ENCODE measurements at regions not wholly inside any gene's neighbourhood (a gene's known extent, or its start where the extent isn't known, plus 50 kb on each side); places are given as distances from the start of the nearest gene placed in this dataset.

DNA sequence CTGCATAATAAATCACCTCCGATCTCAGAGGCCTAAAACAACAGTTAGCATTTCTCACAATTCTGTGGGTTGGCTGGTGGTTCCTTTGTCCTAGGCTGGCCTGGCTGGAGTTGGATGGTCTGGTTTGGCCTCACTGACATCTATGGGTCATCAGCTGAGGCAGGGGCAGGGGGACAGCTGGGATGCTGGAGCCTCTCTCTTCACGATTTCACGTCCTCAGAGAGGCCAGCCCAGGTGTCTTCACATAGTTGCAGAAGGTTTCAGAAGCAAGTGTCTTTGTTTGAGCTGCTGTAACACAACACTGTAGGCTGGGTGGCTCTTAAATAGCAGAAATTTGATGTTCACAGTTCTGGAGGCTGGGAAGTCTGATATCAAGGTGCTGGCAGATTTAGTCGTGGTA, 155.5 kb upstream of the CACNA1E start:
- no peak for DNase-seq (ENCODE audit: low spot score)

DNA sequence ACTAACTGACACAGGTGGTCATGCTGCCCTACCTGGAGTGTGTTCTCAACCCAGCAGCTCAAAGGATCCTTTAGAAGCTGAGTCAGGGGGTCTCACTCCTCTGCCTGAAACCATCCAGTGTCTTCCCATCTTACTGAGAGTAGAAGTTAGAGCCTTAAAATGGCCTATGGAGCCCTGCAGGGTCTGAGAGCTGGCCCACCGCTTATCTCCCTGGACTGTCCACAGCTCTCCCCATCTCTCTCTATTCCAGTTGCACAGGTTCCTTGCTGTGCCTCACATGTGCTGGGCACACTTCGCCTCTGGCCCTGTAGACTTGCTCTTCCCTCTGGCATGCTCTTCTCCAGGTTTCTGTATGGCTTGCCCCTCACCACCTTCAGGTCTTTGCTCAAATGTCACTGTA, 148.6 kb upstream of the CACNA1E start:
- no peak for DNase-seq (ENCODE audit: low spot score)

DNA sequence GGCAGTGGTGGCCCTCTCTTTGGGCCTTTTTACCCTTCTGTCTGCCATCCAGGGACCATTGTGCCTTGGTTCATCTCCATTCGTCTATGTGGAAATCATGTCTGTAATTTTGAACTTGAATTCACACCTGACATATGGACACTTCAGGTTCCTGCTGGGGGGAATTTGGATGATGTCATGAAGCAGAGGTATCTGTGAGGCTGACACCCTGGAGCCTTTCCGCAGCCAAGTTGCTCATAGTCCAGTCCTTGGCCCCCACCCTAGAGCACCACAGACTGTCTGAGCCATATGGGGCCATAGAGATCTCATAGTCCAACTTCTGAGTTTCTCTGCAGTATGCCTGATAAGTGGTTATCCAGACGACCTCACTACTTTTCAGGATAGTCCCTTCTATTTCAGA, 147.7 kb upstream of the CACNA1E start:
- DNase-seq (ENCODE audit: low spot score), result no peak

DNA sequence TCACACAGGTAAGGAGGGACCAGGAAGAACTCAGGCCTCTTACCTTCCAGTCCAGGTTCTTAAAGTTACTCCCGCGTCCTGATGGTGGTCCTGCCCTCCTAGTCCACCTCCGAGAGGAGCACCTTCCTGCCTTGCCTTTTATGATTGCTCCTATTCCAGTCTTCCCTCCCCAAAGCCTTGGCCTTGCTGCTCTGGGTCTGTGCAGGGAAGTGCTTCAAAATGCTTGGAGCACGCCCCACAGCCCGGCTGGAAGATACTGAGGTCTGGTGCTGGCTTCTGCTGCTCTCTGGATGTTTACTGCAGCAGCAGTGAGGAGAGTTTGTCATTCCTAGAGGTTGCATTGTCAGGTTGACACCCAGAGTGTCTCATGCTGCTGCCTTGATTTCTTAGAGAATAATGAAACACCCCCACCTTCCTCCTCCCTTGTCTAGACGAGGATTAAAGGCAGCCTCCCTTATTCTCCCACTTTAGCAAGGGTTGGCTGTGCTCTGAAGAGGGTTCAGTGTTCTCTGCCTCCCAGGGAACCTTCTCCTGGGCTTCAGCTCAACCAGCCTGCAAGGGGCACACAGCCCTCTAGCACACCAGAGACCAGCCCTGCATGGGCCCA, 142.2 kb upstream of the CACNA1E start:
- DNase-seq (ENCODE audit: low spot score), result no peak

- DNase-seq (ENCODE audit: low spot score), result no peak
Observed at GRCh38 chr1:181344091-181344490, 139.2 kb upstream of the CACNA1E start.

- no peak for DNase-seq (ENCODE audit: low spot score)
Observed at GRCh38 chr1:181345146-181345545, 138.2 kb upstream of the CACNA1E start.

DNA sequence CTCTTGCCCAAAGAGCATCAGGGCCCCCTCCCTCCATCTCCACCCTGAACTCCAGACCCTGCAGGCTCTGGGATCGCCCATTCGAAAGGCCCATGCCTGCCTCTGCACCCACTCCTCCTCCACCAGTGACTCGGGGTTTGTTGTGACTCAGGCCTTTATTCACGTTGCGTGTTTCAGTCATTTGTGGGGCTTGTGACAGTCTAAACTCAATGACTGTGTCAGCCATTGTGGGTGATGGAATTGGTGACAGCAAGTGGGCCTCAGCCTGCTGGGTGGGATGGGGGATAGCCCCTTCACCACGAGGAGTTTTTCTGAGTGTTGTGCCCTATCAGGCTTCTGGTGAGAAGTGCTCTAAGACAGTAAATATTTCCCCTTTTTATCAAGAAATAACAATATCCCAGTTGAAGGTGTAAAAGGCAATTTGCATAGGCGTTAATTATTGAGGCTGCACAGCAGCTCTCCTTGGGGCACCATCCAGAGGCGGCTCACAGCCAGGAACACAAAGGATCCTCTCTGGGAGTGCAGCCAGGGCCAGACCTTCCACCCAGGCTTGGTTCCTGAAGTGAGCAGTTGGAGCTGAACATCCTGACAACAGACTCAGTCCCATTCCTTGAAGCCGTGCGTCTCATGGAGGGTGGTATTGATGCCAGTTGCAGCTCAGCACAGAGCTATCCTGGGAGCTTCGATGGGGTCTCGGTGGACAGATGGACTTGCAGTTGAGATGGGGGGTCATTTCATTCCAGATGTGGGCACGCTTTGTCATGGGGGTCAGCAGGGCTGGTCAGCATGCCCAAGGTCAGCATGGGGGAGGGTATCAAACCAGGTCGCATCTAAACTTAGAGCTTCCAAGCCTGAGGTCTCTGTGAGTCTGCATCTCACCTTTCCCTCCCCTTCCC, 135.6 kb upstream of the CACNA1E start:
- no peak for DNase-seq (ENCODE audit: low spot score)

DNA sequence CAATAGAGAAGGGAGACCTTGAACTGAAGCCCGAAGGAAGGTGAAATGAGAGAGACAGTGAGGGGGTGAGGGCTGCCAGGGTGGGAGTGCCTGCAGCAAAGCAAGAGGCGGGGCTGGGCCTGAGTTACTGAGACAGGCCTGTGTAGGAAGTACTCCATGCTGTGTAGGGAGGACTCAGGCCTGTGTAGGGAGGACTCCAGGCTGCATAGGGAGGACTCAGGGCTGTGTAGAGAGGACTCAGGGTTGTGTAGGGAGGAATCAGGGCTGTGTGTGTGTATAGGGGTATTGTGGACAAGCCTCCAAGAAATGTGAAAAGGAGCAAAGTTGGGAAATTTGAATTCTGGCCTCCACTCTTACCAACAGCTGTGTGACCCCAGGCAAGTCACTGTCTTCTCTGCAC, 133.8 kb upstream of the CACNA1E start:
- DNase-seq (ENCODE audit: low spot score), result no peak

- DNase-seq (ENCODE audit: low spot score), result no peak
Observed at GRCh38 chr1:181350131-181350530, 133.2 kb upstream of the CACNA1E start.

GRCh38 chr1:181351740-181352139, 131.6 kb upstream of the CACNA1E start:
- DNase-seq (ENCODE audit: low spot score), result no peak

DNA sequence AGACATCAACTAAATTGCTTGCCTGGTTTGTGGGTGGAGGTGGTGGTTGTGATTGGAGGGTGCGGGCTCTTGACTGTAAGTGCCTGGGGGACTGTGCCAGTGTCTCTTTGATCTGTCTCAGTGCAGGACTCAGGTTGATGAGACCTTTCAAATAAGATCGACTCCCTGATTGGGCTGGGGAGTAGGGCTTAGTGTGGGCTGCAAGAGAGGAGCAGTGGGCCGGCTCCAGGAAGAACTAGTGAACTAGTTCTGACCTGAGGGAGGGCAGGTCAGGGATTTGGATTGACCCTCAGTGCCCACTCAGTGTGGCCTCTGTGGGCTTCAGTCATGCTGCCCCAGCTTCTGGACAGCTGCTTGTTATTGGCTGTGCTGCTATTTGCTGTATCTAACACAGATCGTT, 130.6 kb upstream of the CACNA1E start:
- DNase-seq (ENCODE audit: low spot score), result no peak

DNA sequence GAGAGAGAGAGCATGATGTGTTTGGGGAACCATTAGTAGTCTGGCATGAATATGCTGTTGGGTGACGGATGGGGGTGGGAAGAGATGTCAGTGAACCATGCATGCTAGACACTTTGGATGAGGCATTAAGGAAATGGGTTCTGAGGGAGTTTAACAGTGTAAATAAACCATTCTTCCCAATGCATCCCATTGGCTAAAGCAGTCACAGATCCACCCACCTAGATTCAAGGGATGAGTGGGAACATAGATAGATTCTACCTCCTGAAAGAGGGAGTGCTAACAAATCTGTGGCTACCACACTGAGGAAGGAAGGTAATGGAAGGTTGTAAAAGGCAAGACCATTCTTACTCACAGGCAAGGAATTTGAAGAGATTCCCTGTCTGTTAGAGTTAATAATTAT, 129.8 kb upstream of the CACNA1E start:
- no peak for DNase-seq (ENCODE audit: low spot score)

DNA sequence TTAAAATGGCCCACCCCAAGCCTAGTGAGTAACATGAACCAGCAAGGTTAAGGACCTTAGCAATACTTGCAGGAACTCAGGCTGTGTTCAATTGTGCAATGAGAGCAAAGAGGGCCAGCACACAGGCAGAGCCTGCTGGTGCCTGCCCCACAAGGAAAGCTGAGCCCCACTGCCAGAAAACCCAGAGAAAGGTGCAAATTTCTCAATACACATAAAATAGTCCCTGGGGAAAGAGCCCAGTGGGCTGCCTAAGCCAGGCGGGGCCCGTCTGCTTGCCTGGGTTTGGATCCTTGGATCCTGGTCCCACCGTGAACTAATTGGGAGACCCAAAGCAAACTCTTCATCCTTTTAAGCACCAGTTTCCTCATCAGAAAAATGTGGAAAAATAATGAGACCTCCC, 128.5 kb upstream of the CACNA1E start:
- DNase-seq (ENCODE audit: low spot score), result no peak

GRCh38 chr1:181356505-181357340, 126.6 kb upstream of the CACNA1E start:
- no peak for DNase-seq (ENCODE audit: low spot score)

DNA sequence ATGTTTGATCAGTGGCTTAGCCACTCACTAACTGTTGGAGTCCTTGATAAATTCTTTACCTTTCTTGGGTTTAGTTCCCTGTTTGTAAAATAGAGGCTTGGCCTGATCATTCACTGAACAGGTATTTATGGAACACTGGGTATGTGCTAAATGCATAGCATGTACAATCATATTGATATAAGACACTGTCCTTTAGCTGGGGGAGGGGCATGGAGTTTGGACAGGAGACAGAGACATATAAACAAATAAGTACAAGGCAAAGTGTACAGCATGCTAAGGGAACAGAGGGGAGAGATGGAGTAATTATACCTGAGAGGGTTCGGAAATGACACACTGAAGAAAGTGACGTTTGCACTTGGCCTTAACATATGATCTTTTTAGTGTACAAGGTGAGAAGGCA, 124.3 kb upstream of the CACNA1E start:
- no peak for DNase-seq (ENCODE audit: low spot score)

GRCh38 chr1:181364801-181365200, 118.5 kb upstream of the CACNA1E start:
- no peak for DNase-seq (ENCODE audit: low spot score)

DNA sequence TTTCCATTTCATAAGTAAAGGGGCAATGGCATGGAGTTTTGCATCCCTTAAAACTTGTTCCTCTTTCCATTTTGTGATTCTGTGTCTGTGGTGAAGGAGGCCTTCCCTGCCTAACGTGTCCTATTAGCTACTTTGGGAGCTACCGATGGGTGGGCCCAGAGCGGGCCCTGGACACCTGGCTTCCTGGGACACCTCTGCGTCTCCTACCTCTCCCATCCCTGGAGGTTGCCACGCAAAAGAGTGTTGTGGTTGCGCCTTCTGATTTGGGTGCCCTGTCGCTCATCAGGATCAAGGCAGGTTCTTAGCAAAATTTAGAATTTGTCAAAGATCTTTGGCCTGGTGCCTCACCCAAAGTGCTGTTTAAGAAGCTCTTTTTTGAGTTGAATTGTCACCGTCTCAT, 116.4 kb upstream of the CACNA1E start:
- DNase-seq (ENCODE audit: low spot score), result no peak

GRCh38 chr1:181369416-181369815, 113.9 kb upstream of the CACNA1E start:
- DNase-seq (ENCODE audit: low spot score), result no peak

GRCh38 chr1:181383695-181384094, 99.6 kb upstream of the CACNA1E start:
- no peak for DNase-seq (ENCODE audit: low spot score)

- DNase-seq (ENCODE audit: low spot score), result no peak
Observed at GRCh38 chr1:181386340-181386739, 97.0 kb upstream of the CACNA1E start.

GRCh38 chr1:181386951-181387350, 96.4 kb upstream of the CACNA1E start:
- no peak for DNase-seq (ENCODE audit: low spot score)

DNA sequence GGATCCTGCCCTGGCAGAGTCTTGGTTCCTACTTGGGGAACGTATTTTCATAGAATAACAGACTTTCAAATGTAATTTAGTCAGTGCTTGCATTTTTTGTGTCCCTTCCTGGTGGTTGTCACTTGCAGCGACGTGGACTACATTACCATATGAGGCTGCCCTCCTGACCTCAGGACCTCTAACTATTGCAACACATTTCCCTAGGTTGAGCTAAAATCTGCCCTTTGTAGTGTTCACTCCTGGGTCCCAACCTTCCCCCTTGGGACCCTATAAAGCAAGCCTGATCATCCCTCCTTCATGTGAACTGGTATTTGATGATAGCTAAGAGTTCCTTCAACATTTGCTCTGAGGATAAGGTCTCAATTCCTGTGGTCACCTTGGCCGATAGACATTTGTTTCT, 95.6 kb upstream of the CACNA1E start:
- DNase-seq (ENCODE audit: low spot score), result no peak
